ENCODE measurements at regions not wholly inside any gene's neighbourhood (a gene's known extent, or its start where the extent isn't known, plus 50 kb on each side); places are given as distances from the start of the nearest gene placed in this dataset.
A peak's percentile ranks its signal among the peaks of the same experiment; 100 is the strongest.

DNA sequence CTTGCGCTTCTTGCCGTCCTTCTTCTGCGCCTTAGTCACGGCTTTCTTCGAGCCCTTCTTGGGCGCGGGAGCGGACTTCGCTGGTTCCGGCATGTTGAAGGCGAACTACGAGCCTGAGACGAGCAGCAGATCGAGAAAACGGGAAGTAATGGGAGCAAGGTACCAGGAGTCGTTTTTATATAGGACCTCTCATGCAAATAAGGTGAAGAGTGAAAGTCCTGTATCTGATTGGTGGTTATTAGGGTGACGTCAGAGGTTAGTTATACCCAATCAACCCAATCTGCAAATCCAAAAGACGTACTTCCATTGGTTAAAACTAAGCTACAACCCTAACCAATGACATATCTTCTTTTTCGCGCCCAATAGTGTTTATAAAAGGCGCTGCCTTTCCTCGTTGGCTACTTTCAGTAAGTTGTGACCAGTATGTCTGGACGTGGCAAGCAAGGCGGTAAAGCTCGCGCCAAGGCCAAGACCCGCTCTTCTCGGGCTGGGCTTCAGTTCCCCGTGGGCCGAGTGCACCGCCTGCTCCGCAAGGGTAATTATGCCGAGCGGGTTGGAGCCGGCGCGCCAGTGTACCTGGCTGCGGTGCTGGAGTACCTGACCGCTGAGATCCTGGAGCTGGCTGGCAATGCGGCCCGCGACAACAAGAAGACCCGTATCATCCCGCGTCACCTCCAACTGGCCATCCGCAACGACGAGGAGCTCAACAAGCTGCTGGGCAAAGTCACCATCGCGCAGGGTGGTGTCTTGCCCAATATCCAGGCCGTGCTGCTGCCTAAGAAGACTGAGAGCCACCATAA, 100.6 kb upstream of the PRSS16 start (continued):
- TF ChIP-seq, protein P1, sequence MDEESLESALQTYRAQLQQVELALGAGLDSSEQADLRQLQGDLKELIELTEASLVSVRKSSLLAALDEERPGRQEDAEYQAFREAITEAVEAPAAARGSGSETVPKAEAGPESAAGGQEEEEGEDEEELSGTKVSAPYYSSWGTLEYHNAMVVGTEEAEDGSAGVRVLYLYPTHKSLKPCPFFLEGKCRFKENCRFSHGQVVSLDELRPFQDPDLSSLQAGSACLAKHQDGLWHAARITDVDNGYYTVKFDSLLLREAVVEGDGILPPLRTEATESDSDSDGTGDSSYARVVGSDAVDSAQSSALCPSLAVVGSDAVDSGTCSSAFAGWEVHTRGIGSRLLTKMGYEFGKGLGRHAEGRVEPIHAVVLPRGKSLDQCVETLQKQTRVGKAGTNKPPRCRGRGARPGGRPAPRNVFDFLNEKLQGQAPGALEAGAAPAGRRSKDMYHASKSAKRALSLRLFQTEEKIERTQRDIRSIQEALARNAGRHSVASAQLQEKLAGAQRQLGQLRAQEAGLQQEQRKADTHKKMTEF (CRISPR knock-in tag; IDR thresholded peaks at IDR 0.05): peak; percentile 21; the same call in 1 of the 2 replicates
- TF ChIP-seq ZNF296 (CRISPR knock-in tag; conservative IDR thresholded peaks at IDR 0.05): no peak
- no peak for TF ChIP-seq ZFP41 (CRISPR knock-in tag; IDR thresholded peaks at IDR 0.05; ENCODE audit: borderline replicate concordance)
- no peak for TF ChIP-seq ZNF501 (CRISPR knock-in tag; IDR thresholded peaks at IDR 0.05)
- peak; percentile 48; the same call in 1 of the 2 replicates for TF ChIP-seq GFI1 (CRISPR knock-in tag; IDR thresholded peaks at IDR 0.05; ENCODE audit: borderline replicate concordance)
- TF ChIP-seq CHD4 (IDR thresholded peaks at IDR 0.05; ENCODE audit: borderline replicate concordance, low read length): no peak
- no peak for TF ChIP-seq TARDBP (CRISPR knock-in tag; IDR thresholded peaks at IDR 0.05)
- no peak for TF ChIP-seq ZNF616 (CRISPR knock-in tag; IDR thresholded peaks at IDR 0.05; ENCODE audit: low read depth)
- TF ChIP-seq HOXA9 (CRISPR knock-in tag; IDR thresholded peaks at IDR 0.05; ENCODE audit: borderline replicate concordance): no peak
- TF ChIP-seq, protein P2, sequence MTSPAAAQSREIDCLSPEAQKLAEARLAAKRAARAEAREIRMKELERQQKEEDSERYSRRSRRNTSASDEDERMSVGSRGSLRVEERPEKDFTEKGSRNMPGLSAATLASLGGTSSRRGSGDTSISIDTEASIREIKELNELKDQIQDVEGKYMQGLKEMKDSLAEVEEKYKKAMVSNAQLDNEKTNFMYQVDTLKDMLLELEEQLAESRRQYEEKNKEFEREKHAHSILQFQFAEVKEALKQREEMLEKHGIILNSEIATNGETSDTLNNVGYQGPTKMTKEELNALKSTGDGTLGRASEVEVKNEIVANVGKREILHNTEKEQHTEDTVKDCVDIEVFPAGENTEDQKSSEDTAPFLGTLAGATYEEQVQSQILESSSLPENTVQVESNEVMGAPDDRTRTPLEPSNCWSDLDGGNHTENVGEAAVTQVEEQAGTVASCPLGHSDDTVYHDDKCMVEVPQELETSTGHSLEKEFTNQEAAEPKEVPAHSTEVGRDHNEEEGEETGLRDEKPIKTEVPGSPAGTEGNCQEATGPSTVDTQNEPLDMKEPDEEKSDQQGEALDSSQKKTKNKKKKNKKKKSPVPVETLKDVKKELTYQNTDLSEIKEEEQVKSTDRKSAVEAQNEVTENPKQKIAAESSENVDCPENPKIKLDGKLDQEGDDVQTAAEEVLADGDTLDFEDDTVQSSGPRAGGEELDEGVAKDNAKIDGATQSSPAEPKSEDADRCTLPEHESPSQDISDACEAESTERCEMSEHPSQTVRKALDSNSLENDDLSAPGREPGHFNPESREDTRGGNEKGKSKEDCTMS (CRISPR knock-in tag; conservative IDR thresholded peaks at IDR 0.05): no peak
- TF ChIP-seq, protein P3, sequence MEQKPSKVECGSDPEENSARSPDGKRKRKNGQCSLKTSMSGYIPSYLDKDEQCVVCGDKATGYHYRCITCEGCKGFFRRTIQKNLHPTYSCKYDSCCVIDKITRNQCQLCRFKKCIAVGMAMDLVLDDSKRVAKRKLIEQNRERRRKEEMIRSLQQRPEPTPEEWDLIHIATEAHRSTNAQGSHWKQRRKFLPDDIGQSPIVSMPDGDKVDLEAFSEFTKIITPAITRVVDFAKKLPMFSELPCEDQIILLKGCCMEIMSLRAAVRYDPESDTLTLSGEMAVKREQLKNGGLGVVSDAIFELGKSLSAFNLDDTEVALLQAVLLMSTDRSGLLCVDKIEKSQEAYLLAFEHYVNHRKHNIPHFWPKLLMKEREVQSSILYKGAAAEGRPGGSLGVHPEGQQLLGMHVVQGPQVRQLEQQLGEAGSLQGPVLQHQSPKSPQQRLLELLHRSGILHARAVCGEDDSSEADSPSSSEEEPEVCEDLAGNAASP (CRISPR knock-in tag; IDR thresholded peaks at IDR 0.05; ENCODE audit: borderline replicate concordance): no peak
- no peak for TF ChIP-seq ARHGAP35 (CRISPR knock-in tag; IDR thresholded peaks at IDR 0.05; ENCODE audit: borderline replicate concordance)
- TF ChIP-seq REPIN1 (CRISPR knock-in tag; IDR thresholded peaks at IDR 0.05; ENCODE audit: borderline replicate concordance, low read depth): peak; percentile 57; the same call in 1 of the 2 replicates
- TF ChIP-seq, protein P4, sequence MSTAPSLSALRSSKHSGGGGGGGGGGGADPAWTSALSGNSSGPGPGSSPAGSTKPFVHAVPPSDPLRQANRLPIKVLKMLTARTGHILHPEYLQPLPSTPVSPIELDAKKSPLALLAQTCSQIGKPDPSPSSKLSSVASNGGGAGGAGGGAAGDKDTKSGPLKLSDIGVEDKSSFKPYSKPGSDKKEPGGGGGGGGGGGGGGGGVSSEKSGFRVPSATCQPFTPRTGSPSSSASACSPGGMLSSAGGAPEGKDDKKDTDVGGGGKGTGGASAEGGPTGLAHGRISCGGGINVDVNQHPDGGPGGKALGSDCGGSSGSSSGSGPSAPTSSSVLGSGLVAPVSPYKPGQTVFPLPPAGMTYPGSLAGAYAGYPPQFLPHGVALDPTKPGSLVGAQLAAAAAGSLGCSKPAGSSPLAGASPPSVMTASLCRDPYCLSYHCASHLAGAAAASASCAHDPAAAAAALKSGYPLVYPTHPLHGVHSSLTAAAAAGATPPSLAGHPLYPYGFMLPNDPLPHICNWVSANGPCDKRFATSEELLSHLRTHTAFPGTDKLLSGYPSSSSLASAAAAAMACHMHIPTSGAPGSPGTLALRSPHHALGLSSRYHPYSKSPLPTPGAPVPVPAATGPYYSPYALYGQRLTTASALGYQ (CRISPR knock-in tag; IDR thresholded peaks at IDR 0.05): peak; percentile 41; the same call in 1 of the 2 replicates
- TF ChIP-seq NR2F1 (CRISPR knock-in tag; IDR thresholded peaks at IDR 0.05): no peak
- peak; percentile 83 for TF ChIP-seq CEBPG (CRISPR knock-in tag; IDR thresholded peaks at IDR 0.05)
- no peak for TF ChIP-seq PRPF4 (IDR thresholded peaks at IDR 0.05; ENCODE audit: low read depth, low read length, poor library complexity, severe bottlenecking)
- no peak for TF ChIP-seq SSRP1 (CRISPR knock-in tag; IDR thresholded peaks at IDR 0.05)
- TF ChIP-seq RNF2 (conservative IDR thresholded peaks at IDR 0.05; ENCODE audit: low read depth): no peak
- TF ChIP-seq TOPORS (CRISPR knock-in tag; IDR thresholded peaks at IDR 0.05): no peak
- TF ChIP-seq CBX5 (CRISPR knock-in tag; IDR thresholded peaks at IDR 0.05; ENCODE audit: borderline replicate concordance): 0 out of 2 replicates have a peak, but pooled peaks have one; percentile 30
- TF ChIP-seq TBX2 (CRISPR knock-in tag; IDR thresholded peaks at IDR 0.05; ENCODE audit: borderline replicate concordance): no peak
- TF ChIP-seq ZNF776 (CRISPR knock-in tag; IDR thresholded peaks at IDR 0.05): no peak

All from HepG2 (cell line).